ENCODE measurements at regions not wholly inside any gene's neighbourhood (a gene's known extent, or its start where the extent isn't known, plus 50 kb on each side); places are given as distances from the start of the nearest gene placed in this dataset.

GRCh38 chr2:21646345-21646744 is 522.6 kb downstream of the TDRD15 start:
- ChIA-PET CTCF (ENCODE audit: low intra/inter-chr PET ratio, low total read pairs) (no interaction called here), POLR2A (no interaction called here)
- Histone ChIP-seq H2AFZ (ENCODE audit: low read length) (no peak overlapping the region), H3K4me3 (replicated peaks in 1 of 3; ENCODE audit: insufficient read depth in 1 of 3, low read depth in 2 of 3, low read length in 3 of 3) (no peak overlapping the region), H3K4me2 (ENCODE audit: low read depth, low read length) (no peak overlapping the region), H3K36me3 (replicated peaks in 1 of 2; ENCODE audit: control insufficient read depth in 1 of 2, insufficient read depth in 2 of 2, low read length in 2 of 2) (no peaks in the 10 kb centered on the region), H3K9me3 (ENCODE audit: low read length) (no peaks in the 10 kb centered on the region), H3K27me3 (ENCODE audit: control insufficient read depth in 1 of 2, insufficient read depth in 2 of 2, low read length in 2 of 2) (no peaks in the 10 kb centered on the region), H4K20me1 (ENCODE audit: insufficient read depth, low read length) (no peaks in the 10 kb centered on the region), H3K9ac (ENCODE audit: insufficient read depth, low read depth, low read length) (no peak overlapping the region), H3K4me1 (ENCODE audit: insufficient read depth, low read length) (no peaks in the 10 kb centered on the region), H3K27ac (ENCODE audit: extremely low read length, insufficient read depth, low read length) (no peak overlapping the region), H3K79me2 (ENCODE audit: insufficient read depth, low read length) (no peaks in the 10 kb centered on the region)
- in situ Hi-C loops (cut with HindIII; ENCODE audit: extremely low pct_ligation_motif_present, low pct_unique_long_range_greater_than_20kb) (no loop called here), intact Hi-C loops (cut with micrococcal nuclease; ENCODE audit: unreplicated experiment) (no loop called here)
- TF ChIP-seq TERF1 (CRISPR knock-in tag; IDR thresholded peaks at IDR 0.05), result no peak
- peak; percentile 93 to 97 for TF ChIP-seq MAFK (conservative IDR thresholded peaks at IDR 0.05 in 1 of 2, IDR thresholded peaks at IDR 0.05 in 1 of 2; ENCODE audit: low read length in 2 of 2)
- peak; percentile 96 for TF ChIP-seq MAFF (IDR thresholded peaks at IDR 0.05; ENCODE audit: low read depth, low read length)
- DNase-seq (ENCODE audit: low spot score) (no peak), ATAC-seq (no peak), FAIRE-seq (no peak)
- no TSS peak for BruUV-seq (replicated peaks)
- WGBS (ENCODE audit: low lambda C conversion rate), result 1% methylated on average over 5 of the region's 5 CpGs

GRCh38 chr2:21650569-21650968 is 526.8 kb downstream of the TDRD15 start:
- Histone ChIP-seq H3K4me3 (replicated peaks in 1 of 3; ENCODE audit: insufficient read depth in 1 of 3, low read depth in 2 of 3, low read length in 3 of 3) (no peak overlapping the region), H3K9ac (ENCODE audit: insufficient read depth, low read depth, low read length) (no peak overlapping the region), H3K36me3 (replicated peaks in 1 of 2; ENCODE audit: control insufficient read depth in 1 of 2, insufficient read depth in 2 of 2, low read length in 2 of 2) (no peaks in the 10 kb centered on the region), H3K4me1 (ENCODE audit: insufficient read depth, low read length) (no peaks in the 10 kb centered on the region), H3K27ac (ENCODE audit: extremely low read length, insufficient read depth, low read length) (no peak overlapping the region), H3K4me2 (ENCODE audit: low read depth, low read length) (no peak overlapping the region), H3K27me3 (ENCODE audit: control insufficient read depth in 1 of 2, insufficient read depth in 2 of 2, low read length in 2 of 2) (no peaks in the 10 kb centered on the region; a peak in 1 of 5 replicates), H4K20me1 (ENCODE audit: insufficient read depth, low read length) (no peaks in the 10 kb centered on the region), H2AFZ (ENCODE audit: low read length) (no peak overlapping the region), H3K9me3 (ENCODE audit: low read length) (no peaks in the 10 kb centered on the region), H3K79me2 (ENCODE audit: insufficient read depth, low read length) (no peaks in the 10 kb centered on the region)
- ChIA-PET CTCF (ENCODE audit: low intra/inter-chr PET ratio, low total read pairs) (no interaction called here), POLR2A (no interaction called here)
- in situ Hi-C loops (cut with HindIII; ENCODE audit: extremely low pct_ligation_motif_present, low pct_unique_long_range_greater_than_20kb), result no loop called here
- no TSS peak for BruUV-seq (replicated peaks)
- DNase-seq (ENCODE audit: low spot score) (no peak), FAIRE-seq (no peak), ATAC-seq (no peak)
- no peak for TF ChIP-seq KDM3A (CRISPR knock-in tag; IDR thresholded peaks at IDR 0.05; ENCODE audit: low read depth)
- TF ChIP-seq ZNF639 (CRISPR knock-in tag; conservative IDR thresholded peaks at IDR 0.05), result no peak
- no peak for TF ChIP-seq ZBTB39 (CRISPR knock-in tag; IDR thresholded peaks at IDR 0.05)
- no peak for TF ChIP-seq ZNF207 (IDR thresholded peaks at IDR 0.05; ENCODE audit: borderline replicate concordance)
- no peak for TF ChIP-seq EP300 (IDR thresholded peaks at IDR 0.05; ENCODE audit: low read depth in 2 of 2, low read length in 2 of 2)
- TF ChIP-seq EP300 (CRISPR knock-in tag; IDR thresholded peaks at IDR 0.05; ENCODE audit: borderline replicate concordance), result no peak
- no peak for TF ChIP-seq SOX13 (IDR thresholded peaks at IDR 0.05)
- TF ChIP-seq SOX13 (CRISPR knock-in tag; conservative IDR thresholded peaks at IDR 0.05 in 1 of 2, IDR thresholded peaks at IDR 0.05 in 1 of 2), result no peak
- TF ChIP-seq FOSL2 (CRISPR knock-in tag; IDR thresholded peaks at IDR 0.05), result no peak
- TF ChIP-seq ZNF772 (CRISPR knock-in tag; IDR thresholded peaks at IDR 0.05), result no peak
- TF ChIP-seq ZNF879 (CRISPR knock-in tag; IDR thresholded peaks at IDR 0.05), result no peak
- WGBS (ENCODE audit: low lambda C conversion rate), result 23% methylated on average over 4 of the region's 4 CpGs
- intact Hi-C loops (cut with micrococcal nuclease; ENCODE audit: unreplicated experiment), result no loop called here

Data from HepG2 (cell line).